ENCODE measurements at regions not wholly inside any gene's neighbourhood (a gene's known extent, or its start where the extent isn't known, plus 50 kb on each side); places are given as distances from the start of the nearest gene placed in this dataset.

- TF ChIP-seq CTCF (optimal IDR thresholded peaks at IDR 0.05 in 1 of 3, IDR thresholded peaks at IDR 0.05 in 1 of 3, conservative IDR thresholded peaks at IDR 0.05 in 1 of 3; ENCODE audit: extremely low read depth in 1 of 3, insufficient read depth in 2 of 3, low read length in 3 of 3) (no peak), EZH2 (IDR thresholded peaks at IDR 0.05; ENCODE audit: low read length) (no peak)
- dilution Hi-C loops (cut with MboI; ENCODE audit: extremely low pct_ligation_motif_present, low sequenced_read_pairs): no loop called here
- Histone ChIP-seq H3K27me3 (ENCODE audit: control insufficient read depth, extremely low read depth, insufficient read depth, low read length) (no peaks in the 10 kb centered on the region), H3K9me1 (ENCODE audit: control insufficient read depth, extremely low read depth, insufficient read depth, low read length) (no peaks in the 10 kb centered on the region), H3K36me3 (ENCODE audit: control insufficient read depth in 2 of 2, extremely low read depth in 1 of 2, insufficient read depth in 2 of 2, low read length in 2 of 2) (no peaks in the 10 kb centered on the region), H3K9me3 (ENCODE audit: control insufficient read depth, low read depth, low read length) (peaks cover 14% of the 10 kb centered on the region), H3K4me2 (ENCODE audit: control insufficient read depth, extremely low read depth, insufficient read depth, low read depth, low read length) (no peak overlapping the region), H3K9ac (ENCODE audit: control insufficient read depth, extremely low read depth, insufficient read depth, low read length) (no peak overlapping the region), H2AFZ (ENCODE audit: control insufficient read depth, low read length) (no peak overlapping the region), H3K79me2 (ENCODE audit: control insufficient read depth, insufficient read depth, low read length) (no peaks in the 10 kb centered on the region), H3K4me3 (ENCODE audit: control insufficient read depth in 2 of 3, extremely low read depth in 1 of 3, insufficient read depth in 2 of 3, low read depth in 1 of 3, low read length in 3 of 3) (no peak overlapping the region), H3K27ac (ENCODE audit: control insufficient read depth, insufficient read depth, low read length) (no peak overlapping the region), H4K20me1 (ENCODE audit: control insufficient read depth, extremely low read depth, insufficient read depth, low read length) (no peaks in the 10 kb centered on the region), H3K4me1 (ENCODE audit: control insufficient read depth, extremely low read depth, insufficient read depth, low read length) (no peaks in the 10 kb centered on the region)
- DNase-seq (ENCODE audit: low read depth, low spot score): no peak
- FAIRE-seq: no peak
These were observed 300.6 kb upstream of the EEF2KMT start for GRCh38 chr16:5398203-5398602.

- H3K4me3 ChIP-seq (ENCODE audit: control insufficient read depth in 2 of 3, extremely low read depth in 1 of 3, insufficient read depth in 2 of 3, low read depth in 1 of 3, low read length in 3 of 3): no peak overlapping the region
- H3K27me3 ChIP-seq (ENCODE audit: control insufficient read depth, extremely low read depth, insufficient read depth, low read length): no peaks in the 10 kb centered on the region
- no peaks in the 10 kb centered on the region for H3K4me1 ChIP-seq (ENCODE audit: control insufficient read depth, extremely low read depth, insufficient read depth, low read length)
- DNase-seq (ENCODE audit: low read depth, low spot score): no peak
- dilution Hi-C loops (cut with MboI; ENCODE audit: extremely low pct_ligation_motif_present, low sequenced_read_pairs): no loop called here
- no peak for FAIRE-seq
- H3K9me3 ChIP-seq (ENCODE audit: control insufficient read depth, low read depth, low read length): peaks cover 12% of the 10 kb centered on the region
- no peaks in the 10 kb centered on the region for H3K36me3 ChIP-seq (ENCODE audit: control insufficient read depth in 2 of 2, extremely low read depth in 1 of 2, insufficient read depth in 2 of 2, low read length in 2 of 2)
- H3K27ac ChIP-seq (ENCODE audit: control insufficient read depth, insufficient read depth, low read length): no peak overlapping the region
- H3K79me2 ChIP-seq (ENCODE audit: control insufficient read depth, insufficient read depth, low read length): no peaks in the 10 kb centered on the region
- no peak overlapping the region for H3K4me2 ChIP-seq (ENCODE audit: control insufficient read depth, extremely low read depth, insufficient read depth, low read depth, low read length)
- H3K9ac ChIP-seq (ENCODE audit: control insufficient read depth, extremely low read depth, insufficient read depth, low read length): no peak overlapping the region
- no peak overlapping the region for H2AFZ ChIP-seq (ENCODE audit: control insufficient read depth, low read length)
- TF ChIP-seq CTCF (optimal IDR thresholded peaks at IDR 0.05 in 1 of 3, IDR thresholded peaks at IDR 0.05 in 1 of 3, conservative IDR thresholded peaks at IDR 0.05 in 1 of 3; ENCODE audit: extremely low read depth in 1 of 3, insufficient read depth in 2 of 3, low read length in 3 of 3) (no peak), EZH2 (IDR thresholded peaks at IDR 0.05; ENCODE audit: low read length) (no peak)
- H3K9me1 ChIP-seq (ENCODE audit: control insufficient read depth, extremely low read depth, insufficient read depth, low read length): no peaks in the 10 kb centered on the region
- H4K20me1 ChIP-seq (ENCODE audit: control insufficient read depth, extremely low read depth, insufficient read depth, low read length): no peaks in the 10 kb centered on the region
These were observed 299.3 kb upstream of the EEF2KMT start for GRCh38 chr16:5396880-5397279.

Data from keratinocyte (primary cell).